HepG2 (cell line): ENCODE measurements at regions not wholly inside any gene's neighbourhood (a gene's known extent, or its start where the extent isn't known, plus 50 kb on each side); places are given as distances from the start of the nearest gene placed in this dataset.

Experiments used
- ATF7 ChIP-seq, 2 experiments: fragments of 450-650 bp in 1 of 2; sonication (generic) in 1 of 2; formaldehyde crosslinking in 1 of 2; IDR thresholded peaks; 2 replicates each; pipeline versions ENCODE4 v1.4.0 to v1.6.1; 2016 to 2020; ENCODE audit warnings: antibody characterized with exemption in 1 of 2, mild to moderate bottlenecking in 1 of 2, missing genetic modification reagents in 1 of 2
- NR2F1 ChIP-seq, 2 experiments: fragments of 450-650 bp in 1 of 2; formaldehyde crosslinking in 1 of 2; IDR thresholded peaks; 2 replicates each; pipeline versions ENCODE4 v1.5.0 to v1.6.1; 2016 to 2020; ENCODE audit warnings: mild to moderate bottlenecking in 1 of 2, missing compliant biosample characterization in 1 of 2, missing genetic modification reagents in 1 of 2, moderate library complexity in 1 of 2
- SYNCRIP ChIP-seq: fragments of 200-400 bp; formaldehyde crosslinking; IDR thresholded peaks from 2 replicates; pipeline ENCODE4 v1.6.1; 2018; ENCODE audit warnings: mild to moderate bottlenecking, low read depth, low read length; ENCODE audit not compliant: insufficient read depth
- TEAD2 ChIP-seq: sonication (generic); formaldehyde crosslinking; IDR thresholded peaks from 2 replicates; pipeline ENCODE4 v1.9.0; 2021; ENCODE audit warnings: missing genetic modification reagents
- ZNF331 ChIP-seq: sonication (generic); formaldehyde crosslinking; IDR thresholded peaks from 2 replicates; pipeline ENCODE4 v1.4.0; 2020; ENCODE audit warnings: missing genetic modification reagents
- TF ChIP-seq, protein P1 (sequence below): sonication (generic); formaldehyde crosslinking; IDR thresholded peaks from 2 replicates; pipeline ENCODE4 v1.5.0; 2020; ENCODE audit warnings: mild to moderate bottlenecking, missing genetic modification reagents
- TF ChIP-seq, protein P2 (sequence below): sonication (generic); formaldehyde crosslinking; IDR thresholded peaks from 2 replicates; pipeline ENCODE4 v1.5.0; 2020; ENCODE audit warnings: mild to moderate bottlenecking, missing genetic modification reagents
- TF ChIP-seq, protein P3 (sequence below): sonication (generic); formaldehyde crosslinking; IDR thresholded peaks from one replicate; pipeline ENCODE4 v1.5.1; 2020; ENCODE audit warnings: mild to moderate bottlenecking, missing genetic modification reagents; ENCODE audit errors: not compliant biosample characterization
- TF ChIP-seq, protein P4 (sequence below): sonication (generic); formaldehyde crosslinking; IDR thresholded peaks from 2 replicates; pipeline ENCODE4 v1.4.0; 2020; ENCODE audit warnings: mild to moderate bottlenecking, missing genetic modification reagents, borderline replicate concordance

DNA sequence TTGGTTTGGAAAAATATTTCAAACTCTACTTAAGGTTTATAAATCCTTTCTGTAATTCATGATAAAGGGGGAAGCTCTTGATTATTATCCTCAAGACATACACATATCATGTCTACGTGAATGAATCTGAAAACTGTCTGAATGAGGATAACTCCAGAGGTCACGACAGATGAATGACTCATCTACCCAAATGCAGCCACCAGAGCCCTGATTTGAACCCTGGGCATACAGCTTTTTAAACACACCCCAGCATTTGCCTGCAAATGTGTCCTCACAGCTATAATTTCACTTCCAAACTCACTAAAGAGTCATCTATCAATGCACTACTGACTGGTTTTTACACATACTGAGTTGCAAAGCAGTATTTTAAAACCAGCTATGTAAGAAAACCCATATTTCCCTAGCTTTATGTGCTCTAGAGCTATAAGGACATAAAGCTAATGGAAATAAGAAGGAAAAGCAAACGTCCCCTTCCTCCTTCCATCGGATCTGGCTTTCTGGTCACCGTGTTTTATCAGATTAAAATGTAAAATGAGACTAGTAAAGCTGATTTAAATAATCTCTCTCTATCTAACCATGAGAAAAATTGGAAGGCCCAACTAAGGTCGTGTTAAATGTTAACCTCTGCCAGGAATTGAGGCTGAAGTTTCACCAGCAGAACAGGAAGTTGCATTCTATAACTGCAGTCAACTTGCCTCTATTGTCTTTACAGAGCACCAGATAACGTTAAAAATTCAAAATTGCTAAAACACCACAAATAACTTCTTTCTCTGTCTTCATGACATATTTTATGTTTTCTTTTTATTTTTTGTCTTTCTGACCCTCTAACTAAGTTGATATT is 63.1 kb upstream of the SPP1 start (continued):
- TF ChIP-seq, protein P1, sequence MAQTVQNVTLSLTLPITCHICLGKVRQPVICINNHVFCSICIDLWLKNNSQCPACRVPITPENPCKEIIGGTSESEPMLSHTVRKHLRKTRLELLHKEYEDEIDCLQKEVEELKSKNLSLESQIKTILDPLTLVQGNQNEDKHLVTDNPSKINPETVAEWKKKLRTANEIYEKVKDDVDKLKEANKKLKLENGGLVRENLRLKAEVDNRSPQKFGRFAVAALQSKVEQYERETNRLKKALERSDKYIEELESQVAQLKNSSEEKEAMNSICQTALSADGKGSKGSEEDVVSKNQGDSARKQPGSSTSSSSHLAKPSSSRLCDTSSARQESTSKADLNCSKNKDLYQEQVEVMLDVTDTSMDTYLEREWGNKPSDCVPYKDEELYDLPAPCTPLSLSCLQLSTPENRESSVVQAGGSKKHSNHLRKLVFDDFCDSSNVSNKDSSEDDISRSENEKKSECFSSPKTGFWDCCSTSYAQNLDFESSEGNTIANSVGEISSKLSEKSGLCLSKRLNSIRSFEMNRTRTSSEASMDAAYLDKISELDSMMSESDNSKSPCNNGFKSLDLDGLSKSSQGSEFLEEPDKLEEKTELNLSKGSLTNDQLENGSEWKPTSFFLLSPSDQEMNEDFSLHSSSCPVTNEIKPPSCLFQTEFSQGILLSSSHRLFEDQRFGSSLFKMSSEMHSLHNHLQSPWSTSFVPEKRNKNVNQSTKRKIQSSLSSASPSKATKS (CRISPR knock-in tag) = peak; percentile 88; the same call in 1 of the 2 replicates
- TF ChIP-seq NR2F1 (CRISPR knock-in tag; IDR thresholded peaks at IDR 0.05) = peak in 1 of 2 experiments; percentile 26; a peak in 1 of 4 replicates
- TF ChIP-seq, protein P2, sequence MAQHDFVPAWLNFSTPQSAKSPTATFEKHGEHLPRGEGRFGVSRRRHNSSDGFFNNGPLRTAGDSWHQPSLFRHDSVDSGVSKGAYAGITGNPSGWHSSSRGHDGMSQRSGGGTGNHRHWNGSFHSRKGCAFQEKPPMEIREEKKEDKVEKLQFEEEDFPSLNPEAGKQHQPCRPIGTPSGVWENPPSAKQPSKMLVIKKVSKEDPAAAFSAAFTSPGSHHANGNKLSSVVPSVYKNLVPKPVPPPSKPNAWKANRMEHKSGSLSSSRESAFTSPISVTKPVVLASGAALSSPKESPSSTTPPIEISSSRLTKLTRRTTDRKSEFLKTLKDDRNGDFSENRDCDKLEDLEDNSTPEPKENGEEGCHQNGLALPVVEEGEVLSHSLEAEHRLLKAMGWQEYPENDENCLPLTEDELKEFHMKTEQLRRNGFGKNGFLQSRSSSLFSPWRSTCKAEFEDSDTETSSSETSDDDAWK (CRISPR knock-in tag) = no peak
- TF ChIP-seq TEAD2 (CRISPR knock-in tag) = no peak
- no peak for TF ChIP-seq ATF7 (IDR thresholded peaks at IDR 0.05)
- no peak for TF ChIP-seq ATF7 (CRISPR knock-in tag; IDR thresholded peaks at IDR 0.05)
- TF ChIP-seq ZNF331 (CRISPR knock-in tag) = no peak
- TF ChIP-seq, protein P3, sequence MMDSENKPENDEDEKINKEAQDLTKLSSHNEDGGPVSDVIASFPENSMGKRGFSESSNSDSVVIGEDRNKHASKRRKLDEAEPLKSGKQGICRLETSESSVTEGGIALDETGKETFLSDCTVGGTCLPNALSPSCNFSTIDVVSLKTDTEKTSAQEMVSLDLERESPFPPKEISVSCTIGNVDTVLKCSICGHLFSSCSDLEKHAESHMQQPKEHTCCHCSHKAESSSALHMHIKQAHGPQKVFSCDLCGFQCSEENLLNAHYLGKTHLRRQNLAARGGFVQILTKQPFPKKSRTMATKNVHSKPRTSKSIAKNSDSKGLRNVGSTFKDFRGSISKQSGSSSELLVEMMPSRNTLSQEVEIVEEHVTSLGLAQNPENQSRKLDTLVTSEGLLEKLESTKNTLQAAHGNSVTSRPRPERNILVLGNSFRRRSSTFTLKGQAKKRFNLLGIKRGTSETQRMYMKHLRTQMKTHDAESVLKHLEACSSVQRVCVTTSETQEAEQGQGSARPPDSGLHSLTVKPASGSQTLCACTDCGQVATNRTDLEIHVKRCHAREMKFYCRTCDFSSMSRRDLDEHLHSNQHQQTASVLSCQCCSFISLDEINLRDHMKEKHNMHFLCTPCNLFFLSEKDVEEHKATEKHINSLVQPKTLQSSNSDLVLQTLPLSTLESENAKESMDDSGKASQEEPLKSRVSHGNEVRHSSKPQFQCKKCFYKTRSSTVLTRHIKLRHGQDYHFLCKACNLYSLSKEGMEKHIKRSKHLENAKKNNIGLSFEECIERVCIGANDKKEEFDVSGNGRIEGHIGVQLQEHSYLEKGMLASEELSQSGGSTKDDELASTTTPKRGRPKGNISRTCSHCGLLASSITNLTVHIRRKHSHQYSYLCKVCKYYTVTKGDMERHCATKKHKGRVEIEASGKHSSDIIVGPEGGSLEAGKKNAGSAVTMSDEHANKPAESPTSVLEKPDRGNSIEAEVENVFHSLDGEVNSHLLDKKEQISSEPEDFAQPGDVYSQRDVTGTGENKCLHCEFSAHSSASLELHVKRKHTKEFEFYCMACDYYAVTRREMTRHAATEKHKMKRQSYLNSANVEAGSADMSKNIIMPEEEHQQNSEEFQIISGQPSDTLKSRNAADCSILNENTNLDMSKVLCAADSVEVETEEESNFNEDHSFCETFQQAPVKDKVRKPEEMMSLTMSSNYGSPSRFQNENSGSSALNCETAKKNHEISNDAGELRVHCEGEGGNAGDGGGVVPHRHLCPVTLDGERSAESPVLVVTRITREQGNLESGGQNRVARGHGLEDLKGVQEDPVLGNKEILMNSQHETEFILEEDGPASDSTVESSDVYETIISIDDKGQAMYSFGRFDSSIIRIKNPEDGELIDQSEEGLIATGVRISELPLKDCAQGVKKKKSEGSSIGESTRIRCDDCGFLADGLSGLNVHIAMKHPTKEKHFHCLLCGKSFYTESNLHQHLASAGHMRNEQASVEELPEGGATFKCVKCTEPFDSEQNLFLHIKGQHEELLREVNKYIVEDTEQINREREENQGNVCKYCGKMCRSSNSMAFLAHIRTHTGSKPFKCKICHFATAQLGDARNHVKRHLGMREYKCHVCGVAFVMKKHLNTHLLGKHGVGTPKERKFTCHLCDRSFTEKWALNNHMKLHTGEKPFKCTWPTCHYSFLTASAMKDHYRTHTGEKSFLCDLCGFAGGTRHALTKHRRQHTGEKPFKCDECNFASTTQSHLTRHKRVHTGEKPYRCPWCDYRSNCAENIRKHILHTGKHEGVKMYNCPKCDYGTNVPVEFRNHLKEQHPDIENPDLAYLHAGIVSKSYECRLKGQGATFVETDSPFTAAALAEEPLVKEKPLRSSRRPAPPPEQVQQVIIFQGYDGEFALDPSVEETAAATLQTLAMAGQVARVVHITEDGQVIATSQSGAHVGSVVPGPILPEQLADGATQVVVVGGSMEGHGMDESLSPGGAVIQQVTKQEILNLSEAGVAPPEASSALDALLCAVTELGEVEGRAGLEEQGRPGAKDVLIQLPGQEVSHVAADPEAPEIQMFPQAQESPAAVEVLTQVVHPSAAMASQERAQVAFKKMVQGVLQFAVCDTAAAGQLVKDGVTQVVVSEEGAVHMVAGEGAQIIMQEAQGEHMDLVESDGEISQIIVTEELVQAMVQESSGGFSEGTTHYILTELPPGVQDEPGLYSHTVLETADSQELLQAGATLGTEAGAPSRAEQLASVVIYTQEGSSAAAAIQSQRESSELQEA (CRISPR knock-in tag) = no peak
- TF ChIP-seq, protein P4, sequence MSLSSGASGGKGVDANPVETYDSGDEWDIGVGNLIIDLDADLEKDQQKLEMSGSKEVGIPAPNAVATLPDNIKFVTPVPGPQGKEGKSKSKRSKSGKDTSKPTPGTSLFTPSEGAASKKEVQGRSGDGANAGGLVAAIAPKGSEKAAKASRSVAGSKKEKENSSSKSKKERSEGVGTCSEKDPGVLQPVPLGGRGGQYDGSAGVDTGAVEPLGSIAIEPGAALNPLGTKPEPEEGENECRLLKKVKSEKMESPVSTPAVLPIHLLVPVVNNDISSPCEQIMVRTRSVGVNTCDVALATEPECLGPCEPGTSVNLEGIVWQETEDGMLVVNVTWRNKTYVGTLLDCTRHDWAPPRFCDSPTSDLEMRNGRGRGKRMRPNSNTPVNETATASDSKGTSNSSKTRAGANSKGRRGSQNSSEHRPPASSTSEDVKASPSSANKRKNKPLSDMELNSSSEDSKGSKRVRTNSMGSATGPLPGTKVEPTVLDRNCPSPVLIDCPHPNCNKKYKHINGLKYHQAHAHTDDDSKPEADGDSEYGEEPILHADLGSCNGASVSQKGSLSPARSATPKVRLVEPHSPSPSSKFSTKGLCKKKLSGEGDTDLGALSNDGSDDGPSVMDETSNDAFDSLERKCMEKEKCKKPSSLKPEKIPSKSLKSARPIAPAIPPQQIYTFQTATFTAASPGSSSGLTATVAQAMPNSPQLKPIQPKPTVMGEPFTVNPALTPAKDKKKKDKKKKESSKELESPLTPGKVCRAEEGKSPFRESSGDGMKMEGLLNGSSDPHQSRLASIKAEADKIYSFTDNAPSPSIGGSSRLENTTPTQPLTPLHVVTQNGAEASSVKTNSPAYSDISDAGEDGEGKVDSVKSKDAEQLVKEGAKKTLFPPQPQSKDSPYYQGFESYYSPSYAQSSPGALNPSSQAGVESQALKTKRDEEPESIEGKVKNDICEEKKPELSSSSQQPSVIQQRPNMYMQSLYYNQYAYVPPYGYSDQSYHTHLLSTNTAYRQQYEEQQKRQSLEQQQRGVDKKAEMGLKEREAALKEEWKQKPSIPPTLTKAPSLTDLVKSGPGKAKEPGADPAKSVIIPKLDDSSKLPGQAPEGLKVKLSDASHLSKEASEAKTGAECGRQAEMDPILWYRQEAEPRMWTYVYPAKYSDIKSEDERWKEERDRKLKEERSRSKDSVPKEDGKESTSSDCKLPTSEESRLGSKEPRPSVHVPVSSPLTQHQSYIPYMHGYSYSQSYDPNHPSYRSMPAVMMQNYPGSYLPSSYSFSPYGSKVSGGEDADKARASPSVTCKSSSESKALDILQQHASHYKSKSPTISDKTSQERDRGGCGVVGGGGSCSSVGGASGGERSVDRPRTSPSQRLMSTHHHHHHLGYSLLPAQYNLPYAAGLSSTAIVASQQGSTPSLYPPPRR (CRISPR knock-in tag) = no peak
- TF ChIP-seq SYNCRIP = no peak
